Esophagus muscularis mucosa (tissue), 4 donors: ENCODE measurements at regions not wholly inside any gene's neighbourhood (a gene's known extent, or its start where the extent isn't known, plus 50 kb on each side); places are given as distances from the start of the nearest gene placed in this dataset.

Experiments used
- CTCF ChIP-seq, 3 experiments: fragments of 200-600 bp in 2 of 3; fragments of 450-650 bp in 1 of 3; sonication (generic) in 2 of 3; IDR thresholded peaks; one replicate each; pipeline ENCODE4 v1.5.1; 2017 to 2019; ENCODE audit warnings: antibody characterized with exemption in 3 of 3, mild to moderate bottlenecking in 2 of 3, moderate library complexity in 1 of 3
- EP300 ChIP-seq: sonication (generic); formaldehyde crosslinking; IDR thresholded peaks from one replicate; pipeline ENCODE4 v1.6.1; 2017; ENCODE audit warnings: antibody characterized with exemption
- POLR2A ChIP-seq: fragments of 450-650 bp; IDR thresholded peaks from one replicate; pipeline ENCODE4 v1.6.1; 2017; ENCODE audit warnings: antibody characterized with exemption, moderate library complexity, mild to moderate bottlenecking, low read depth

DNA sequence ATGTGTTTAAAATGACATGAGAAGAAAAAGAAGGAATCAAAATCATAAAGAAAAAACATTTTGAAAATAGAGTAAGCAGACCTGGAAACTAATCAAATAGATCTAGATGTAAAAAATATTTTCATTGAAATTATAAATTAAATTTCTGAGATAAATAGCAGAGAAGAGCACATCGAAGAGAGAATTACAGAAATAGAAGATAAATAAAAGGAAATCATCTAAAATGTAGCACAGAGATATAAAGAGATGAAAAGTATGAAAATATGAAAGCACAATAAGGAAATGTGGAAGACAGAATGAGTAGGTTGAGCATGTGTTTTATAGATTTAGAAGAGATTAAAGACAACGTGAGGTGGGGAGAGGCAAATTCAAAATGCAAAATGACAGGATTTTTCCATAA is 130.9 kb upstream of the SEC14L1 start:
- TF ChIP-seq CTCF (IDR thresholded peaks at IDR 0.05) (no peak), POLR2A (no peak), EP300 (no peak)
